ENCODE measurements at regions not wholly inside any gene's neighbourhood (a gene's known extent, or its start where the extent isn't known, plus 50 kb on each side); places are given as distances from the start of the nearest gene placed in this dataset.

DNA sequence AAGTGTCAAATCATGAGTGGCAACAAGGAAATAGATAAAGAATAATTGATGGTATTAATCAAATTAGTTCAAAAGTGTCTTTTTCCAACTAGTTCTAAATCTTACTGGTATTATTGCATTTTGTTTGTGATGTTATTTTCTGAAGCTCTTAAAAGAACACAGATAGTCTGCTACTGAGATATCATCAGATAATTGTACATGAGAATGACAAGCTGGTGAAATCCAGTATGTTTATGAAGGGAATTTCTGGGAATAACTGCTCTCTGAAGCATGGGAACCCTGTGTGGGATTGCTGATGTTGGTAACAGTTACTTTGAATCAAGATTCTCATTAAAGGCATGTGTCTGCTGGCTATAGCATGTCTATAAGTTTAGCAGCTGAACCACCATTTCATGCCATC, 190.3 kb upstream of the CDIN1 start:
- no peak for ATAC-seq
- ChIA-PET CTCF (ENCODE audit: low intra/inter-chr PET ratio) (no interaction called here), POLR2A (interaction anchor here (1.3 kb wide), 1 partner anchor 9 kb away, joined by 3 read pairs; no protein-coding TSS in a partner anchor)
- Histone ChIP-seq H3K27ac (ENCODE audit: extremely low read depth, low read depth, low read length) (no peak overlapping the region), H3K9me1 (ENCODE audit: control insufficient read depth, insufficient read depth, low read length) (no peaks in the 10 kb centered on the region), H2AFZ (ENCODE audit: low read depth, low read length) (no peak overlapping the region), H3K4me1 (replicated peaks in 1 of 2; ENCODE audit: control insufficient read depth in 2 of 2, insufficient read depth in 2 of 2, low read length in 2 of 2) (no peaks in the 10 kb centered on the region), H3K79me2 (ENCODE audit: control insufficient read depth, insufficient read depth, low read length) (no peaks in the 10 kb centered on the region), H3K36me3 (ENCODE audit: control insufficient read depth, insufficient read depth, low read length) (no peaks in the 10 kb centered on the region), H3K9ac (ENCODE audit: insufficient read depth in 1 of 2, low read depth in 2 of 2, low read length in 2 of 2) (no peak overlapping the region), H3K9me3 (replicated peaks; ENCODE audit: control insufficient read depth, insufficient read depth, low read depth, low read length) (no peaks in the 10 kb centered on the region), H3K27me3 (ENCODE audit: control insufficient read depth in 2 of 2, insufficient read depth in 2 of 2, low read length in 2 of 2) (no peaks in the 10 kb centered on the region), H3K4me3 (no peak overlapping the region), H4K20me1 (replicated peaks; ENCODE audit: control insufficient read depth, insufficient read depth, low read length) (no peaks in the 10 kb centered on the region), H3K4me2 (ENCODE audit: insufficient read depth, low read length) (no peak overlapping the region)
- in situ Hi-C loops (cut with MboI): no loop called here
- intact Hi-C loops (cut with micrococcal nuclease): no loop called here
- no TSS peak for BruUV-seq (replicated peaks)
- no peak for DNase-seq (ENCODE audit: extremely low read depth in 1 of 4, low spot score in 3 of 4)
- FAIRE-seq: no peak
- no peak for TF ChIP-seq LCOR (CRISPR knock-in tag; IDR thresholded peaks at IDR 0.05)
- no peak for TF ChIP-seq MXI1 (IDR thresholded peaks at IDR 0.05; ENCODE audit: low read depth, low read length)
- TF ChIP-seq ZNF436 (CRISPR knock-in tag; IDR thresholded peaks at IDR 0.05): no peak
- TF ChIP-seq, protein P1, sequence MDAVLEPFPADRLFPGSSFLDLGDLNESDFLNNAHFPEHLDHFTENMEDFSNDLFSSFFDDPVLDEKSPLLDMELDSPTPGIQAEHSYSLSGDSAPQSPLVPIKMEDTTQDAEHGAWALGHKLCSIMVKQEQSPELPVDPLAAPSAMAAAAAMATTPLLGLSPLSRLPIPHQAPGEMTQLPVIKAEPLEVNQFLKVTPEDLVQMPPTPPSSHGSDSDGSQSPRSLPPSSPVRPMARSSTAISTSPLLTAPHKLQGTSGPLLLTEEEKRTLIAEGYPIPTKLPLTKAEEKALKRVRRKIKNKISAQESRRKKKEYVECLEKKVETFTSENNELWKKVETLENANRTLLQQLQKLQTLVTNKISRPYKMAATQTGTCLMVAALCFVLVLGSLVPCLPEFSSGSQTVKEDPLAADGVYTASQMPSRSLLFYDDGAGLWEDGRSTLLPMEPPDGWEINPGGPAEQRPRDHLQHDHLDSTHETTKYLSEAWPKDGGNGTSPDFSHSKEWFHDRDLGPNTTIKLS (IDR thresholded peaks at IDR 0.05; ENCODE audit: borderline replicate concordance, low read depth): no peak
- TF ChIP-seq RBM22 (IDR thresholded peaks at IDR 0.05; ENCODE audit: low read depth, low read length, poor library complexity, severe bottlenecking): no peak
- TF ChIP-seq GATAD2B (IDR thresholded peaks at IDR 0.05; ENCODE audit: borderline replicate concordance): no peak
- no peak for TF ChIP-seq XRCC4 (IDR thresholded peaks at IDR 0.05; ENCODE audit: extremely low read depth, insufficient read depth, insufficient read length)
- TF ChIP-seq EZH2 (IDR thresholded peaks at IDR 0.05; ENCODE audit: borderline replicate concordance, low read depth, low read length): no peak
- TF ChIP-seq, protein P2, sequence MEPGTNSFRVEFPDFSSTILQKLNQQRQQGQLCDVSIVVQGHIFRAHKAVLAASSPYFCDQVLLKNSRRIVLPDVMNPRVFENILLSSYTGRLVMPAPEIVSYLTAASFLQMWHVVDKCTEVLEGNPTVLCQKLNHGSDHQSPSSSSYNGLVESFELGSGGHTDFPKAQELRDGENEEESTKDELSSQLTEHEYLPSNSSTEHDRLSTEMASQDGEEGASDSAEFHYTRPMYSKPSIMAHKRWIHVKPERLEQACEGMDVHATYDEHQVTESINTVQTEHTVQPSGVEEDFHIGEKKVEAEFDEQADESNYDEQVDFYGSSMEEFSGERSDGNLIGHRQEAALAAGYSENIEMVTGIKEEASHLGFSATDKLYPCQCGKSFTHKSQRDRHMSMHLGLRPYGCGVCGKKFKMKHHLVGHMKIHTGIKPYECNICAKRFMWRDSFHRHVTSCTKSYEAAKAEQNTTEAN (CRISPR knock-in tag; IDR thresholded peaks at IDR 0.05): no peak
- no peak for TF ChIP-seq SRSF1 (IDR thresholded peaks at IDR 0.05; ENCODE audit: low read depth, low read length)
- TF ChIP-seq ZNF695 (CRISPR knock-in tag; IDR thresholded peaks at IDR 0.05): no peak
- no peak for TF ChIP-seq ZC3H4 (CRISPR knock-in tag; IDR thresholded peaks at IDR 0.05; ENCODE audit: borderline replicate concordance)
- TF ChIP-seq, protein P3, sequence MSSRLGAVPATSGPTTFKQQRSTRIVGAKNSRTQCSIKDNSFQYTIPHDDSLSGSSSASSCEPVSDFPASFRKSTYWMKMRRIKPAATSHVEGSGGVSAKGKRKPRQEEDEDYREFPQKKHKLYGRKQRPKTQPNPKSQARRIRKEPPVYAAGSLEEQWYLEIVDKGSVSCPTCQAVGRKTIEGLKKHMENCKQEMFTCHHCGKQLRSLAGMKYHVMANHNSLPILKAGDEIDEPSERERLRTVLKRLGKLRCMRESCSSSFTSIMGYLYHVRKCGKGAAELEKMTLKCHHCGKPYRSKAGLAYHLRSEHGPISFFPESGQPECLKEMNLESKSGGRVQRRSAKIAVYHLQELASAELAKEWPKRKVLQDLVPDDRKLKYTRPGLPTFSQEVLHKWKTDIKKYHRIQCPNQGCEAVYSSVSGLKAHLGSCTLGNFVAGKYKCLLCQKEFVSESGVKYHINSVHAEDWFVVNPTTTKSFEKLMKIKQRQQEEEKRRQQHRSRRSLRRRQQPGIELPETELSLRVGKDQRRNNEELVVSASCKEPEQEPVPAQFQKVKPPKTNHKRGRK (tag; IDR thresholded peaks at IDR 0.05): no peak
- no peak for TF ChIP-seq POLR3G (IDR thresholded peaks at IDR 0.05; ENCODE audit: extremely low read depth, insufficient read length, insufficient replicate concordance)
- TF ChIP-seq, protein P4, sequence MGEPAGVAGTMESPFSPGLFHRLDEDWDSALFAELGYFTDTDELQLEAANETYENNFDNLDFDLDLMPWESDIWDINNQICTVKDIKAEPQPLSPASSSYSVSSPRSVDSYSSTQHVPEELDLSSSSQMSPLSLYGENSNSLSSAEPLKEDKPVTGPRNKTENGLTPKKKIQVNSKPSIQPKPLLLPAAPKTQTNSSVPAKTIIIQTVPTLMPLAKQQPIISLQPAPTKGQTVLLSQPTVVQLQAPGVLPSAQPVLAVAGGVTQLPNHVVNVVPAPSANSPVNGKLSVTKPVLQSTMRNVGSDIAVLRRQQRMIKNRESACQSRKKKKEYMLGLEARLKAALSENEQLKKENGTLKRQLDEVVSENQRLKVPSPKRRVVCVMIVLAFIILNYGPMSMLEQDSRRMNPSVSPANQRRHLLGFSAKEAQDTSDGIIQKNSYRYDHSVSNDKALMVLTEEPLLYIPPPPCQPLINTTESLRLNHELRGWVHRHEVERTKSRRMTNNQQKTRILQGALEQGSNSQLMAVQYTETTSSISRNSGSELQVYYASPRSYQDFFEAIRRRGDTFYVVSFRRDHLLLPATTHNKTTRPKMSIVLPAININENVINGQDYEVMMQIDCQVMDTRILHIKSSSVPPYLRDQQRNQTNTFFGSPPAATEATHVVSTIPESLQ (CRISPR knock-in tag; IDR thresholded peaks at IDR 0.05): no peak
- no peak for TF ChIP-seq SMARCC2 (IDR thresholded peaks at IDR 0.05; ENCODE audit: low read depth)
- TF ChIP-seq ZNF121 (CRISPR knock-in tag; conservative IDR thresholded peaks at IDR 0.05): no peak
- TF ChIP-seq RAD51 (IDR thresholded peaks at IDR 0.05; ENCODE audit: borderline replicate concordance, low read depth): no peak
